Stimulated activated CD4-positive, alpha-beta T cell treated with anti-CD3 and anti-CD28 coated beads, Interleukin-15, amount 100 ng/mL, for 1 hour (primary cell): ENCODE measurements at regions not wholly inside any gene's neighbourhood (a gene's known extent, or its start where the extent isn't known, plus 50 kb on each side); places are given as distances from the start of the nearest gene placed in this dataset.

ENCODE experiments used
- DNase-seq, 2 donors: peaks; one replicate each; pipeline ENCODE4 v3.0.0-alpha.2; 2020; ENCODE audit warnings: low read depth in 1 of 2, low spot score in 1 of 2

GRCh38 chr6:2381872-2382661 is 136.7 kb upstream of the GMDS start:
- no peak for DNase-seq

- DNase-seq = no peak
Observed at GRCh38 chr6:2378891-2379652, 133.7 kb upstream of the GMDS start.

GRCh38 chr6:2378046-2378657 is 132.7 kb upstream of the GMDS start:
- no peak for DNase-seq

GRCh38 chr6:2376429-2377355 is 131.3 kb upstream of the GMDS start:
- no peak for DNase-seq

- no peak for DNase-seq
Observed at GRCh38 chr6:2375443-2375842, 130.0 kb upstream of the GMDS start.

GRCh38 chr6:2369606-2370005 is 124.2 kb upstream of the GMDS start:
- no peak for DNase-seq

- no peak for DNase-seq
Observed at GRCh38 chr6:2363211-2363610, 117.8 kb upstream of the GMDS start.

GRCh38 chr6:2361195-2361594 is 115.8 kb upstream of the GMDS start:
- DNase-seq = no peak

- DNase-seq = no peak
Observed at GRCh38 chr6:2360716-2361115, 115.3 kb upstream of the GMDS start.

- DNase-seq = no peak
Observed at GRCh38 chr6:2360126-2360525, 114.7 kb upstream of the GMDS start.

- DNase-seq = no peak
Observed at GRCh38 chr6:2355150-2355549, 109.7 kb upstream of the GMDS start.

- no peak for DNase-seq
Observed at GRCh38 chr6:2354138-2354491, 108.7 kb upstream of the GMDS start.

- peak in 1 of 2 donors; percentile 34 for DNase-seq
Observed at GRCh38 chr6:2353412-2354137, 108.2 kb upstream of the GMDS start.

GRCh38 chr6:2351807-2352431 is 106.5 kb upstream of the GMDS start:
- no peak for DNase-seq

GRCh38 chr6:2351090-2351489 is 105.7 kb upstream of the GMDS start:
- DNase-seq = no peak

GRCh38 chr6:2346078-2346477 is 100.7 kb upstream of the GMDS start:
- no peak for DNase-seq

GRCh38 chr6:2344319-2344905 is 99.0 kb upstream of the GMDS start:
- no peak for DNase-seq

GRCh38 chr6:2327591-2327990 is 82.2 kb upstream of the GMDS start:
- no peak for DNase-seq

GRCh38 chr6:2324166-2324953 is 79.0 kb upstream of the GMDS start:
- DNase-seq = no peak
